Transverse colon (tissue), 3 donors: ENCODE measurements at regions not wholly inside any gene's neighbourhood (a gene's known extent, or its start where the extent isn't known, plus 50 kb on each side); places are given as distances from the start of the nearest gene placed in this dataset.

ENCODE experiments used
- EP300 ChIP-seq: sonication (generic); formaldehyde crosslinking; IDR thresholded peaks from one replicate; pipeline ENCODE4 v1.6.1; 2017; ENCODE audit warnings: antibody characterized with exemption, low read depth
- POLR2A ChIP-seq: fragments of 450-650 bp; IDR thresholded peaks from one replicate; pipeline ENCODE4 v1.6.1; 2016; ENCODE audit warnings: antibody characterized with exemption, mild to moderate bottlenecking, moderate library complexity
- TF ChIP-seq, protein P1 (sequence below), 5 experiments: fragments of 200-600 bp in 3 of 5; fragments of 450-650 bp in 2 of 5; sonication (generic) in 3 of 5; IDR thresholded peaks; 1 replicate in 2 of 5; 2 replicates in 3 of 5; pipeline ENCODE4 v1.5.1; 2016 to 2017; ENCODE audit warnings: antibody characterized with exemption in 5 of 5, inconsistent platforms in 3 of 5, mild to moderate bottlenecking in 2 of 5, moderate library complexity in 1 of 5

DNA sequence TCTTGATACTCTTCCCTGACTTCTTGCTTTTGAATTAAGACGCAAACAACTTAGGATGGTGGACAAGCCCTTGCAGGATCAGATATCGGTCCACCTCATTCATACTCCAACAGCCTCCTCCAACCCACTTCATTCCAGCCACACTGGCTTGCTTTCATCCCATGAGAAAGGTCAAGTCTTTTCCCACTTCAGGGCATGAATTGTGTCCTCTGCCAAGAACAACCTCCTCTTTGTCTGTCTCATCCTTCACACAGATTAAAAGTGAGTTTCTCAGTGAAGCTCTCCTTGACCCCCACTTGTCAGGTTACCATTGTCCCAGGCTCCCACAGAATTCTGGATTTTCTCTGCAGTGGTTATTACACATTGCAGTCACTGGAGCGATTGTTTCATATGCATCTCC, 91.8 kb upstream of the TGM3 start:
- TF ChIP-seq POLR2A (no peak), EP300 (no peak)
- TF ChIP-seq, protein P1, sequence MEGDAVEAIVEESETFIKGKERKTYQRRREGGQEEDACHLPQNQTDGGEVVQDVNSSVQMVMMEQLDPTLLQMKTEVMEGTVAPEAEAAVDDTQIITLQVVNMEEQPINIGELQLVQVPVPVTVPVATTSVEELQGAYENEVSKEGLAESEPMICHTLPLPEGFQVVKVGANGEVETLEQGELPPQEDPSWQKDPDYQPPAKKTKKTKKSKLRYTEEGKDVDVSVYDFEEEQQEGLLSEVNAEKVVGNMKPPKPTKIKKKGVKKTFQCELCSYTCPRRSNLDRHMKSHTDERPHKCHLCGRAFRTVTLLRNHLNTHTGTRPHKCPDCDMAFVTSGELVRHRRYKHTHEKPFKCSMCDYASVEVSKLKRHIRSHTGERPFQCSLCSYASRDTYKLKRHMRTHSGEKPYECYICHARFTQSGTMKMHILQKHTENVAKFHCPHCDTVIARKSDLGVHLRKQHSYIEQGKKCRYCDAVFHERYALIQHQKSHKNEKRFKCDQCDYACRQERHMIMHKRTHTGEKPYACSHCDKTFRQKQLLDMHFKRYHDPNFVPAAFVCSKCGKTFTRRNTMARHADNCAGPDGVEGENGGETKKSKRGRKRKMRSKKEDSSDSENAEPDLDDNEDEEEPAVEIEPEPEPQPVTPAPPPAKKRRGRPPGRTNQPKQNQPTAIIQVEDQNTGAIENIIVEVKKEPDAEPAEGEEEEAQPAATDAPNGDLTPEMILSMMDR (IDR thresholded peaks at IDR 0.05), result no peak
